OCI-LY7 (cell line): ENCODE measurements at regions not wholly inside any gene's neighbourhood (a gene's known extent, or its start where the extent isn't known, plus 50 kb on each side); places are given as distances from the start of the nearest gene placed in this dataset.

Source experiments
- EZH2phosphoT487 ChIP-seq: fragments of 200-600 bp; sonication (generic); IDR thresholded peaks from 2 replicates; pipeline ENCODE4 v1.6.1; 2018; ENCODE audit warnings: low read depth, borderline replicate concordance, mild to moderate bottlenecking, mixed run types, antibody characterized with exemption, low read length, moderate library complexity, mixed read lengths
- TF ChIP-seq, protein P1 (sequence below): fragments of 200-600 bp; sonication (generic); conservative IDR thresholded peaks from 2 replicates; pipeline ENCODE4 v1.5.1; 2014; ENCODE audit warnings: mild to moderate bottlenecking, antibody characterized with exemption, low read length, moderate library complexity, mixed read lengths

DNA sequence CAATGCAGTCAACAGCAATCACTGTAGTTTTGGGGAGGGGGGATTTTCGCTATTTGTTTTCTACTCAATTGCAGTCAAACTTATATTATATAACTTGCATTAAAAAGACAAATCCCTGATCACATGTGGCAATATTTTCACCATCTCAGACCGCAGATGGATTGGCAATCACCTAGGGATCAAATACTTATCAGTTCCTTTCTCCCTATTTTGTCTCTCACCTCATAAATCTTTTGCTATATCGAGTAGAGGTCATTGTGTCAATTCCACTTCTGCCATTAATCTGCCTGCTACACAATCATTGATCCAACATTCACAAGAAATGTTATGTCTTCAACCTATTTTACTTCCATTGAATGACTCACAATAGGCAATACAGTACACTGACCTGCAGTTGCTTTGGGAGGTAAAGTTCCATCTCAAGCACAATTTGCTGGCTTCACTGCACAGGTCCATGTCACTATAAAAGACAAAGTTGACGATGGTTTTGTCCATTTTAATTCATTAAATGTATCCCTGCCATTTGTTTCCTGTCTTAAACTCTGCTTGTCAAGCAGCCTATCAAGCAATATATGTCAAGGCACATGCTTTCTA, 415.8 kb upstream of the PCDH9 start:
- TF ChIP-seq, protein P1, sequence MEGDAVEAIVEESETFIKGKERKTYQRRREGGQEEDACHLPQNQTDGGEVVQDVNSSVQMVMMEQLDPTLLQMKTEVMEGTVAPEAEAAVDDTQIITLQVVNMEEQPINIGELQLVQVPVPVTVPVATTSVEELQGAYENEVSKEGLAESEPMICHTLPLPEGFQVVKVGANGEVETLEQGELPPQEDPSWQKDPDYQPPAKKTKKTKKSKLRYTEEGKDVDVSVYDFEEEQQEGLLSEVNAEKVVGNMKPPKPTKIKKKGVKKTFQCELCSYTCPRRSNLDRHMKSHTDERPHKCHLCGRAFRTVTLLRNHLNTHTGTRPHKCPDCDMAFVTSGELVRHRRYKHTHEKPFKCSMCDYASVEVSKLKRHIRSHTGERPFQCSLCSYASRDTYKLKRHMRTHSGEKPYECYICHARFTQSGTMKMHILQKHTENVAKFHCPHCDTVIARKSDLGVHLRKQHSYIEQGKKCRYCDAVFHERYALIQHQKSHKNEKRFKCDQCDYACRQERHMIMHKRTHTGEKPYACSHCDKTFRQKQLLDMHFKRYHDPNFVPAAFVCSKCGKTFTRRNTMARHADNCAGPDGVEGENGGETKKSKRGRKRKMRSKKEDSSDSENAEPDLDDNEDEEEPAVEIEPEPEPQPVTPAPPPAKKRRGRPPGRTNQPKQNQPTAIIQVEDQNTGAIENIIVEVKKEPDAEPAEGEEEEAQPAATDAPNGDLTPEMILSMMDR = no peak
- TF ChIP-seq EZH2phosphoT487 = no peak
